GM19023 (cell line): ENCODE measurements at regions not wholly inside any gene's neighbourhood (a gene's known extent, or its start where the extent isn't known, plus 50 kb on each side); places are given as distances from the start of the nearest gene placed in this dataset.

ENCODE experiments used
- ATAC-seq: cut with Tn5 transposase; IDR thresholded peaks from one replicate; pipeline ENCODE4 v1.9.1; 2021; ENCODE audit warnings: mild to moderate bottlenecking, moderate library complexity; ENCODE audit not compliant: unreplicated experiment

GRCh38 chr9:32837551-32838058 lies 54.3 kb downstream of the TMEM215 start:
- no peak for ATAC-seq

DNA sequence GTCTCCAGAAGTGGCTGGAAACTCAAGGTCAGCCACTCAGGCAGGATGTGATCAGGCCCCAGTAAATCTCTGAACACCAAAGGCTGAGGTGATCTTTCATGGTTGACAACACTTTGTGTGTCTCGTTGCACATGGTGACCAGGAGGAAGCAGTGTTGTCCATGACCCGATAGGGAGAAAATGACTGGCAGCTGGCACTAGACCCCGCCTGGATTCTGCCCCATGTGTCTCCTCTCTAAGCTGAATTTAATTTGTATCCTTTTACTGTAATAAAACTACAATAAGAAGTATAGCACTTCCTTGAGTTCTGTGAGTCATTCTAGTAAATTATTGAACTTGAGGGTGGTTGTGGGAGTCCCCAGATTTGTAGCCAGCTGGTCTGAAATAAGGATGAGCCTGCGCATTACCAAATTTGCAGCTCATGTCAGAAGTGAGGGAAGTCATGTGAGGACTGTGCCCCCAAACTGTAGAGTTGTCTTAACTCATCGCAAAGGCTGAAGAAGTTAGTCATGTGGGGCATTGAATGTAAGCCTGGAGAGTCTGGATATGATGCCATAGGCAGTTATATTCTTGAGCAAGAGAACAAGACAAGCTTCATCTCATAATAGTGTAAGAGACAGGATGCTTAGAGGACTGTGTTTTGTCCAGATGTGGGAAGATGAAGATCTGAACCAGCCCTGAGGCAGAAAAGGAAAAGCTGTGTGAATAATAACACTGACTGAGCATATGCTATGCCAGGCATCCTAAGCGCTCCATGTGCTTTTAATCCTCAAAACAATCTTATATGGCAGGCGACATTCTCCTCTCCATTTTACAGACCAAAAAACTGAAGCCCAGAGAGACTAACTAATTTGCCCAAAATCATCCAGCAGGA lies 55.9 kb downstream of the TMEM215 start:
- ATAC-seq: peak; percentile 65

GRCh38 chr9:32841314-32841713 lies 58.0 kb downstream of the TMEM215 start:
- ATAC-seq: no peak

GRCh38 chr9:32843295-32843694 lies 60.0 kb downstream of the TMEM215 start:
- no peak for ATAC-seq

- no peak for ATAC-seq
Observed at GRCh38 chr9:32844259-32844658, 60.9 kb downstream of the TMEM215 start.

- ATAC-seq: no peak
Observed at GRCh38 chr9:32854271-32854670, 70.9 kb downstream of the TMEM215 start.

GRCh38 chr9:32855752-32856151 lies 72.4 kb downstream of the TMEM215 start:
- ATAC-seq: no peak

GRCh38 chr9:32863291-32863690 lies 80.0 kb downstream of the TMEM215 start:
- no peak for ATAC-seq

DNA sequence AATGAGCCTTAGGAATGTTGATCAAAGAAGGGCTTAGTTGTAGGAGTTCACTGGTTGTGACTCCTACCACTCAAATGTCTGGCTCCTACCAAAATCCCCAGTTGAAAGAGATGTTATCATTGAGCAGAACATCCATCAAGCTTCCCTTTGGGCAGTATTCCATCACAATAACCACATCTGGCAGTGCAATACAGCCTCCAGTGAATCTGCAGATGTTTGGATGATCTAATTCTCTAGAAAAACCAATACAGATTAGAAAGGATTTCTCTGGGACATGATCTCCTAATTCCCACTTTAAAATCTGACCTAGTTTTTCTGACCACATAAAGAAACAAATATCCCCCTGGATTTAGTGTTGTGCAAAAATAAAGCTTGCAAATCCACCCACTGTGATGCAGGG lies 81.6 kb downstream of the TMEM215 start:
- no peak for ATAC-seq

- ATAC-seq: no peak
Observed at GRCh38 chr9:32866273-32866672, 82.9 kb downstream of the TMEM215 start.

DNA sequence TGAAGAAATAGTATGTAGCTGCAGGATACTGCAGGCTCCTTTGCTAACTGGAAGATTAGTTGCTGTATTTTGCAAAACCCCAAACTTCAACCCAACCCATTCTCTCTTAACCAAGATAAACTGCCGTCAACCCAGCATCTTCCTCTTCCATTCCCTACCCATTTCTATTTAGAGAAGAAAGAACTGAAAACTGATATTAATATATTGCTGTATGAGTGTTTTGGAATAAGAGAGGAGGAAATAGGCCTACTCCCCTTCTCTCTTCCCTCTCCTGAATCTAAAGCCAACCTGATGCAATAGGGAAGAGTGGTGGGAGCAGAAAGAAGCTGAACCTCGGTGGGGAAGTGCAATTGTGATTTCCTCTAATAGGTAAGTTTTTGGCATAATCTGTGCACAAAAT lies 83.7 kb downstream of the TMEM215 start:
- no peak for ATAC-seq

- no peak for ATAC-seq
Observed at GRCh38 chr9:32867601-32868204, 84.4 kb downstream of the TMEM215 start.

DNA sequence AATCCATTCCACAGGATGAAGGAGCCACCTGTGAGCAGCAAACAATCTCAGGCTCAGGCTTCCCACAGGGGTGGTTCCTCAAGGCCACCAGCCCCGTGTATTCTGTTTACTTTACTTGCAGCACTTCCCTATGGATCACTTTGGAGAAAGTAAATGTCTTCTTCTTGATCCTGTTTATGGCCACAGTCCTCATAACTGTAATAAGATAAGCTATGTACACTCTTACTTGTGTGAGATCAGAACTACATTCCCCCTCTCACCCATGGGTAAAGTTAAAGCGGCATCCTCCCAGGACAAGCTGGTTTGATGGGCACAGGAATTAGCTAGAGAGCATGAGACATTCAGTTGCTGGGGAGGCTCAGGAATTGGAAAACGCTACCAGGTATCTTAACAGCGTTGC lies 86.1 kb downstream of the TMEM215 start:
- no peak for ATAC-seq

DNA sequence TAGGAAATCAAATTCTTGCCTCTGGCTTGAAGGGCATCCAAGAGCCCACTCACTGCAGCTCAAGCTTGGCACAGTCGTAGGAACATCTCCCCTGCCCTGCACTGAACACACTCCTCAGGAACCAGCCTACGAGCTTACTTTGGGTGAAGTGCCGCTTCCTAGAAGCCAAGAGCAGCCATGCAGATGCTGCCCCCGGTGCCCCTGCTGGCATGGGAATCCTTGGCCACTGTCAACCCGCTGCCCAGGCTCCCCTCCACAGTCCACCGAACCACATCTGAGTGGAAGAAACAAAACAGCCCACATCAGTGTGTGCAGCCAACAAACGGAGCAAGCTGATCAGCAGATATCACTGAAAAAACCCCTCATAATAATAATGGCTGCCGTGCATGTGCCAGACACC lies 89.8 kb downstream of the TMEM215 start:
- ATAC-seq: no peak

DNA sequence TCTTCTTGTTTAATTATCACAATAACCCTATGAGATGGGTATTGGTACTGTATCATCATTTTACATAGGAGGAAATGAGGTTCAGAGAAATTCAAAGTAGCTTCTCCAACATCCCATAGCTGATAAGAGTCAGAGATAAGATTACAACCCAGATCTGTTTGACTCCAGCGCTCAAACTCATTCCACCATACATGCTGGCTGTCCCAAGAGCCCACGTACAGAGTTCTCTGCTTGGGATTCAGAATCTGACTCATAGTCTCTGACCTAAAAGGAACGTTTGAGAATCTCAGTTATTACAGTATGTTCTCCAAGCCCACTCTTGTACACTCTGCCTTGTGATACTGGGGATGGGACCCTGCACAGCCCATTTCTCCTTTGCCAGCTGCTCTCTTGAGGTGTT lies 90.2 kb downstream of the TMEM215 start:
- ATAC-seq: no peak

DNA sequence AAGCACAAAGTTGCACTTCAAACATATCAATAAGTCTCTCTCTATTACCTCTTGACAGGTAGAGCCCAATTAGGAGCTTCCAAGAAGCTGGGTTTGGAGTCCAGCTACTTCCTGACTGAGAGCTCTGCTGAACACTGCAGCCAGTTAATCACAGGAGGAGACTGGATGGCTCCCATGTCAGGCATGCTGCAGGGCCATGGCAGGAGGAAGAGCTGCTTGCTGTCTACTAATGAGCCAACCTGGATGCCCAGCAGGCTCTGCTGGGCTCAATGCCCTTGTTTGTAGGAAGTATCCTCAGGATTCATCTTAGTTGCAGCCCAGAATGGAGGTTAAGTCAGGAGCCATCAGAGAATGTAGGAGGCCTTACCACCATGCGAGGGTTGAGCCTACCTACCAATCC lies 91.9 kb downstream of the TMEM215 start:
- no peak for ATAC-seq

DNA sequence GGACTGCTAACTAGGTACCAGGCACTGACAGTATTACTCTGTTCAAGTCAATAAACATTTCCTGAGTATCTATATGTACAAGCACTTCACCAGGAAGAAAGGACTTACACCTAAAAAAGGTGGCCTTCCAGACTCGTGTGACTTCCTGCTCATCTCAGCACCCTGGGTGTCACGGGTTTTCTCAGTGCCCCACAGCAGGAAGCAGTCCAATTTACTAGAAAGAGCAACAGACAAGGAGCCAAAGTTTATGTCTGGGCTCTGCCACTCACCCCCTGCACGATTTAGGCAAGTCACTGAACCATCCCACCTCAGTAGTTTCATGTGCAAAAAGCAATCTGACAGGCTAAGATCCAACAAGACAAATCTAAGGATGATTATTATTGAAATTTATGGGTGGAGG lies 92.4 kb downstream of the TMEM215 start:
- no peak for ATAC-seq

DNA sequence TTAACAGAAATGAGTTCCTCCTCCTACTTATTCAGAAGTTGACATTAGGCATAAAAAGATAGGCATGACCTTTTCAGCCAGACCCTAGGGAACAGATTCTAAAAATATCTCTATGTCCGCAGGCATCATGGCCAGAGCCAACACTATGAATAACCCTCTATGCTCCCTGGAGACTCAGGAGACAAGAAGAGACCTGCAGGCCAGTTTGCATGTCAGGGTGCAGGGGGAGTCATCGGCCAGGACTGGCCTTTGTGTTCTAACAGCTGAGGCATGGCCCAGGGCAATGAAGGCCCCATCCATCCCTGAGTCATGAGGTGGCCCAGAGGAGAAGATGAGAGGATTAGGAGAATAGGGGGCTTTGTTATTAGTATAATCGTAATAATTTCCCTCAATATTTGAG lies 93.8 kb downstream of the TMEM215 start:
- no peak for ATAC-seq

DNA sequence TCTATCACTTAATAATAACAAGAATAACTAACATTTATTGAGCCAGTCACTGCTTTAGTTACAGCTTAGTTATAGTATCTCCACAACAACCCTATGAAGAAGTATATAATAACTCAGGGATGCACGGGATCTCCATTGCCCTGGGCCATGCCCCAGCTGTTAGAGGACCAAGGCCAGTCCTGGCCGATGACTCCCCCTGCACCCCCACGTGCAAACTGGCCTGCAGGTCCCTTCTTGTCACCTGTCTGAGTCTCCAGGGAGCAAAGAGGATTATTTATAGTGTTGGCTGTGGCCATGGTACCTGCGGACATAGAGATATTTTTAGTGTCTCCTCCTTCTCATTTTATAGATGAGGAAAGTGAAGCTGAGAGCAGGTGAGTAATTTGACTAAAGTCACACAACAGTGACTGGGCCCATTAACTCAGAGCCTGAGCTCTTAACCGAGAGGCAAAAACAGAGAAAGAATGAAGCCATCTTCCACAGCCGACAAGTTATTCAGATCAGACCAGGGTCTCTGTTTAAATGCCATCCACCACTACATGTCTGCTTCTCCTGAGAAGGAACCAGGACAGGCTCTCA lies 94.4 kb downstream of the TMEM215 start:
- ATAC-seq: no peak

- ATAC-seq: no peak
Observed at GRCh38 chr9:32879335-32879734, 96.0 kb downstream of the TMEM215 start.

DNA sequence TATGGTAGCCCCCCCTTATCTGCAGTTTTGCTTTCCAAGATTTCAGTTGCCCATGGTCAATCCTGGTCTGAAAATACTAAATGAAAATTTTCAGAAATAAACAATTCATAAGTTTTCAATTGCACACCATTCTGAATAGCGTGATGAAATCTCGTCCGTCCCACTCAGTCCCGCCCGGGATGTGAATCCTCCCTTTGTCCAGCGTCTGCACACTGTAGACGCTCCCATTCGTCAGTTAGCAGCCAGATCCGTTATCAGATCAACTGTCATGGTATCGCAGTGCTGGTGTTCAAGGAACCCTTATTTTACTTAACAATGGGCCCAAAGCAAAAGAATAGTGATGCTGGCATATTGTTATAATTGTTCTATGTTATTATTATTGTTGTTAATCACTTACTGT lies 98.6 kb downstream of the TMEM215 start:
- ATAC-seq: no peak

DNA sequence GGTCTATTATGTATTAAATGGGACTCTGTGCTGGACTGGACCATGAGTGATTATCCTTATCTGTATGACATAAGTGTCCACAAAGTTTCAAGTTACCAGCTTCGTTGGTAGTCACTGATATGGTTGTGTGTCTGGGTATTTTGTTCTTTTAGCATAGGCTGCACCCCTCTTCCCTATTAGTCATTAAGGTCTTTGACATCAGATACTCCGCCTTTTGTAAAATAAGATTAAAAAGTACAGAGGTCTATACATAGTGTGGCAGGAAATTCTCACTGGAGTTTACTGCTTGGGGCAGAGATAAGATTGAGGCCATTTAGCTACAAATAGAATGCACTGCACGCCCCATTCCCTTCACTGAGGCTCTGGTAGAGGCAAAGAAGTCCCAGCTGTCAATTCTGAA lies 99.4 kb downstream of the TMEM215 start:
- no peak for ATAC-seq
